ENCODE measurements at regions not wholly inside any gene's neighbourhood (a gene's known extent, or its start where the extent isn't known, plus 50 kb on each side); places are given as distances from the start of the nearest gene placed in this dataset.

DNA sequence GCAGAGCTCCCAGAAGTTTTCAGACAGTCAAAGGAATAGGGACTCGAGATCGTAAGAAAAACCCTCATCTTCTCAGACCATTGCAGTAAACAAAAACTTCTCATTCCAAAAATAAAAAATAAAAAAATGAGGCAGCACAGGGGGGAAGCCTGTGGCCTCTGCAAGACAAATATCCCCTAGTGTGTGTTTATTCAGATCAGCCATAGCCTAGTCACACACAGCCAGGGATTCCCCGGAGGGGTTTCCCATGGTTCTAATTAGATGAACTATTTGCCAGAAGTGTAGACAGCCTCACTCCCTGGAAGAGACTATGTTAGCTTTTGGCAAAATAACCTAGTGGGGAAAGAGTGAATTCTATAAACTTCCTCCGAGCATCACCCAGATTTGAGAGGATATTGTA, 122.9 kb upstream of the KLF7 start:
- DNase-seq (ENCODE audit: low read depth) = no peak
- TF ChIP-seq CTCF (conservative IDR thresholded peaks at IDR 0.05; ENCODE audit: low read depth, low read length) = no peak
- H3K4me3 ChIP-seq (ENCODE audit: low read depth, low read length) = no peak overlapping the region

GRCh38 chr2:207289295-207290018, 123.7 kb upstream of the KLF7 start:
- no peak for DNase-seq (ENCODE audit: low read depth)
- H3K4me3 ChIP-seq (ENCODE audit: low read depth, low read length) = no peak overlapping the region
- no peak for TF ChIP-seq CTCF (conservative IDR thresholded peaks at IDR 0.05; ENCODE audit: low read depth, low read length)

DNA sequence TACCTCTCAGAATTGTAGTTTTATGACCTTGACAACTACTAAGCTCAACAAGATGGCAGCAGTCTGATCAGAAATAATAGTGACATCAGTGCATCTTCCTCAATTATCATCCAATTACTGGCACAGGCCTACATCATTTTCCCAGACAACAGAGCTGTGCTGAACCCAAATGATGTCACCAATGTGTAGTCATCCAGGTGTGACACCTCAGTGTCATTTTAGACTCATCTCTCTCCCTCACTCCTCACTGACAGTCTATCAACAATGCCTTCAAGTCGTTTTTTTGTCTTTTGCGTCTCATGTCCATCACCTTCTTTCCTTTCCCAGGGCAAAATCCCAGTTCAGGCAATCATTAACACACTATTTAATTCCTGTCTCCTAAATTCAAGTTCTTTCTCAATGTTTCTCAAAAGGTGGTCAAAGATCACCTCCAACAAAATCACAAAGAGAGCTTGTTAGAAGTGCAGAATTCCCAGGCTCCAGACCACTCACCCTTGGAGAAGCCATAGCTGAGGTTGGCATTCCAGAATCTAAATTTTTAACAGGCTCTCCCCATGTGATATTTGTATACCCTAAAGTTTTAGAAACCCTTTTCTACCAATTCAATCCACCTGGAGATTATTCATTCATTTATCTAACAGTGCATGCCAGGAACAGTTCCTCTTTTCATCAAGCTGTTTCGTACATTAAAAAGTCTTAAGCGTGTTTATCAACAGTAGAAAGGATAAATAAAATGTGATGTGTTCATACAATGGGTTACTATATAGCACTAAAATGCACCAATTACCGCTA, 125.3 kb upstream of the KLF7 start:
- TF ChIP-seq CTCF (conservative IDR thresholded peaks at IDR 0.05; ENCODE audit: low read depth, low read length) = no peak
- no peak overlapping the region for H3K4me3 ChIP-seq (ENCODE audit: low read depth, low read length)
- no peak for DNase-seq (ENCODE audit: low read depth)

- H3K4me3 ChIP-seq (ENCODE audit: low read depth, low read length) = no peak overlapping the region
- no peak for TF ChIP-seq CTCF (conservative IDR thresholded peaks at IDR 0.05; ENCODE audit: low read depth, low read length)
- DNase-seq (ENCODE audit: low read depth) = no peak
Observed at GRCh38 chr2:207291625-207292252, 126.0 kb upstream of the KLF7 start.

GRCh38 chr2:207296265-207296948, 130.7 kb upstream of the KLF7 start:
- no peak overlapping the region for H3K4me3 ChIP-seq (ENCODE audit: low read depth, low read length)
- TF ChIP-seq CTCF (conservative IDR thresholded peaks at IDR 0.05; ENCODE audit: low read depth, low read length) = no peak
- DNase-seq (ENCODE audit: low read depth) = peak; percentile 22

- TF ChIP-seq CTCF (conservative IDR thresholded peaks at IDR 0.05; ENCODE audit: low read depth, low read length) = no peak
- DNase-seq (ENCODE audit: low read depth) = no peak
- no peak overlapping the region for H3K4me3 ChIP-seq (ENCODE audit: low read depth, low read length)
Observed at GRCh38 chr2:207300817-207301216, 135.1 kb upstream of the KLF7 start.
